Ramos (cell line): ENCODE measurements at regions not wholly inside any gene's neighbourhood (a gene's known extent, or its start where the extent isn't known, plus 50 kb on each side); places are given as distances from the start of the nearest gene placed in this dataset.

Source experiments
- in situ Hi-C: fragments of 300-500 bp; cut with MboI; formaldehyde crosslinking; loops from one replicate; pipeline ENCODE4 v1.14.3; 2022; ENCODE audit warnings: low sequenced_read_pairs; ENCODE audit not compliant: unreplicated experiment

DNA sequence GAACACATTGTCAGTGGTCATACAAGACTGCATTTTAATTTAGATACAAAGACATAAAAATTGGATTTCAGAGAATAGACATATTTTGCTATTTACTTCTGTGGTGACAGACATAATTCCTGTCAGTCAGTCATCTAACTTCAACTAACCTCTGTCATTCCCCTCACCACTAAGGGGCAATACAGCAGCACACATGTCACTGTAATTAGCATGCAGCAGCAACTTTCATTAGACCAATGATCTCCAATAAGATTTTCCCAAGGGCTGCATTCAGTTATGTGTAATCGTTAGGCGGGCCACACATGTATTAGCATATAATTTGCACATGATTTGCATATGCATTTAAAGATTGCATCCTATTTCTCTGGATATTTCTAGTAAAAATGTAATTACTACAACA is 624.5 kb downstream of the NR4A2 start:
- in situ Hi-C loops: no loop called here

DNA sequence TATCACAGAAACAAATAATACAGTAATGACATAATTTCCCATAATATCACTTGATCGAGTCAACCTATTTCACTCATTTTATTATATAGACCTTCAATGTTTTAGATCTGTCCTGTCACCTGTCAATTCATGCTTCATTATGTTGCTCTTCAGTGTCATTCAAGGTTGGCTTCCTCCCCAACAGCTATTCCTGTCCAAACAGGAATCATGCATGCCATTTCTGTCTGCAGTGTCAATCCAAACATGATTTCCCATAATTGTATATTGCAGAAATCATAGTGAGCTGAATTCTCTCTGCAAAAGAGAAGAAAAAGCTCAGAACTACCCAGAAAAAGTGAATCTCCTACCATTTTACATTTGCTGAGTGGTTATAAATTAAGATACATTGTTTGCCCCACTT is 628.6 kb downstream of the NR4A2 start:
- in situ Hi-C loops: no loop called here

DNA sequence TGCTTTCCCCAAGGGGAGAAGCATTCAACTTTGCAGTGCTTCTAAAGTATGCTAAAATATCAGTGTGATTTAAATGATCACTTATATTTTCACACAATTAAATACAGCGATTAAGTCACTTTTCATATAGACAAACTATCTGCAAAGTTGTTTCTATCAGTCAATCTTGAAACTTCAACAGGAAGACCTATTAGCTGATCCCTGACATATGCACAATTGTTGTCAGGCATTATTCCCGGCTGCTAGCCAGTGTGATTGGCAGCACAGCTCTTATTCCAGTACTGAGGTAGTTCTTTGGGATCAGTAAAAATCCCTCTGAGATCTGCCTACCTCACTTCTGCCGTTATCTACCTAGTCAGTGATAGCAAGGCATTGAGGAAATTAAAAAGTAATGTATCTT is 629.5 kb downstream of the NR4A2 start:
- in situ Hi-C loops: no loop called here

DNA sequence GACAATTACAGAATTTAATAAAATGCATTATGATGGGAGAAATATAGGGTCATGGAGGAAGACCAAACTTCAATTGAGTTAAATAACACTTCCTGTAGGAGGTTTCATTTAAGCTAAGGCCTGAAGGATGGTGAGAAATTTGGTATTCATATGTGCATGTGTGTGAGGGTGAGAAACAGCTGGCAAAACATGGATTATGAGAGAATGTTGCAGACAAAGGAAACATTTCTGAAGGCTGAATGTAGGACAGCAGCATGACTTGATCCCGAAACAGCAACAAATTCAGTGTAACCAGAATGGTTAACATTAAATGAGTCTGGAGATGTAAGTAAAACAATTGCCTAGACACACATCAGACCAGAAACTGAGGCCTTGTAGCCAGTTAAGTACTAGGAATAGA is 630.8 kb downstream of the NR4A2 start:
- in situ Hi-C loops: no loop called here

DNA sequence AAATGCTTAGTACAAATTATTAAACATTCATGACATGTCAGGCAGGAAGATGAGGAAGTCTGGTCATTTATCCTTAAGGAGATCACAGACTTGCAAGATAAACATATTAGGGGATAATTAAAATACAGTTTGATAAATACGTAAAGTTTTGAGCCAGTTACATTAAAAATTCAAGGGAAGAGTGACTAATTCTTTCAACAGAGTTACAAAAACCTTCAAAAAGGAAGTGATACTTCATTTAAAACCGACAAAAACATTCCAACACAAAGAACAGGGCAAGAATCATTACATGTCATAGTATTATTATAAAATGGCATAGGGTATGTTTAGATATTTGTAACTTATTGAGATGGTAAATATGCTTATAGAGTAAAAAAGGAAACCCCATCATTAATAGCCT is 636.0 kb downstream of the NR4A2 start:
- in situ Hi-C loops: no loop called here

DNA sequence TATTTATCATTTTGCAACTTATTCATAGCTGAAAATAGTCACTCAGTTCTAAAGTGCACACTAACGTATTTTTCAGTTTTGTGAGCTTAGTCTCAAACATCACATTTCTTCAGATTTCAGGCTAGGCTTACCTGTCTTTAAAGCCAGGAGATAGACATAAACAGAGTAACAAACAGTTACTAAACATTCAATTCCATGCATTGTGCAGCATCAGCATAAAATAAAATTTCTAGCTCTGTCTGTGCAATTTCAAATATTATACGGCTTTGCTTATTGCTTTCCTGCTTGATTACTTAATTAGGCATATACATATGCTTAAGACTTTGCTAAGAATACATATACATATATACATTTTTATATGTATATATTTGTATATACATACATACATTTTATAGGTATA is 637.0 kb downstream of the NR4A2 start:
- in situ Hi-C loops: no loop called here

DNA sequence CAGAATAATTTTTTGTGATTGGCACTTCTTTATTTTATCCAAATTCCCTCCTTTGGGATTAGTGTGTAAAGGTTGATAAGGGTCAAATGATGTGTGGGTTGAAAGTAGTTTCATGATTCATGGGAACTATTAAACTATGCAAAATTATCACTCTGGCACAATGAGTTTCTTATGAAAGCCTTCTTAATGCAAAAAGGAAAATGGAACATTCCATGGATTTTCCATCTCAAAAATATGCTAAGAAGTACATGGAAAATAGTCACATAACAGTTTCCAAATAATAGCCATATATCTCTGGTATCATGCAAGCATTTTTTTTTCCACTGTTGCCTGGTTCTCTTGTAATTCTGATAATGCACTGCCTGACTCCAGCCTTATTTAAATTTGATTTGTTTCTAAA is 639.7 kb downstream of the NR4A2 start:
- in situ Hi-C loops: no loop called here

DNA sequence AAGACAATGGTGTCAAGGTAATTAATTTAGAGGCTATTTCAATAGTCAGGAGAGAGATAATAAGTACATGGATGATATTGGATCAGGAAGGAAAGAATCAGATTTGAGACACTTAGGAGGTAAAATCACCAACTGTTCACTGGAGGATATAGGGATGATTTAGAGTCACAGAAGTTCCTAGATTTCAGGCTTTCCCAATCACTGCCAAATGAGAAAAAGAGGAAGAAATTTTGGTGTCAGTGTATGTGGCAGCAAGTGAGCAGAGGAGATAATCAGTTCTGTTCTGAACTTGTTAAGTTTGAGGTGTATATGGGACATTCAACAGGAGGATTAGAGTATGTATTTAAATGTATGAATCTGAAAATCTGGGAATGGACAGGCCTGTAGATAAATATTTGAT is 640.4 kb downstream of the NR4A2 start:
- in situ Hi-C loops: no loop called here

DNA sequence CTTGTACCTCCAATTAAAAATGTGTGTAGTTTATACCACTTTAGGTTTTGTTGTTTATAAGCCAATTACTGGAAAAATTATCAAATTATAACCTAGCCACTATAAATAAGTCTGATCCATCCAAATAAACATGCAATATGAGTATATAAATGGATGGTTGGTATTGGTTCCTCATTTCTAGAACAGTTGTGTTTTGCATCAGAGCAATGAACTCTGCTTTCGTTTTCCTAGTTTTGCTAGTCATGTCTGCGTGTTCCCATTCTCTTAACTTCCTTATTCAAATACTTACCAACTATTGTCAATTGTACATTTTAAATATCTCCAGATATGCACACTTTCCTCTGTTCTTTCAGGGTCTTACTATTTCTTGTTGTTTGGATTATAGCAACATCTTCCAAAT is 641.7 kb downstream of the NR4A2 start:
- in situ Hi-C loops: no loop called here

DNA sequence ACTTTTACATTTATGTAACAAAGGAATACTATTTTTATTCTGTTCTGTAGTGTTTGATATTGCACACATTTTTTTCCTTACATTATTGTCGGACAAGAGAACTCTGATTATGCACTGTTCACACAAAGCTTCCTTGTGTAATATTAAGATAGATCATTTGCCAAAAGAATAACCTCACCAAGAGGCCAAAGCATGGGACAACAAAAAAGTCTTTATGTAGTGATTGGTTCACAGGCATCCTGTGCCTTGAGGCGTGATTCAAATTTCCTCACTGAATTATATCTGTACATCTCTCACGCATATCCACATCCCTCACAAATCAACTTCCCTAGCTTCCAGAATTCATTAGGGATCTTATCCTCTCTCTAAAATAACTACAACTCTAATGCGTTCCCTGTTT is 642.7 kb downstream of the NR4A2 start:
- in situ Hi-C loops: no loop called here

DNA sequence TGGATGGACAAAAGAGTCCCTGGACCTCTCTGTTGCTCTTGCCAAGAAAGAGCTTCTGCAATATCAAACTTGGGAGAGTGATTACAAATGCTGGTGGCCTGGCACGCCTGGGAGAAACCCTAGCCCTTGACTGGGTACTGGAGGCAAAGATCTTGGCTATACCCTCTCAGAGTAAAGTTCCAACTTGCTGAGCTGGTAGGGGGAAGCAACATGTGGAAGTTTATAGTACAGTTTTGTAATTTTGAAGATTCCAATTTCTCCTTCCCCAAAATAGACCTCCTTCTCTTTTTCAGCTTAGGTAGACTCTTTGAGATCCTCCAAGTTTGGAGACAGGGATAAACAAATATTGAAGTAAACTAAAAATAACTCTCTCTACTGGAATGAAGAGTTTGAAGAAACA is 645.3 kb downstream of the NR4A2 start:
- in situ Hi-C loops: no loop called here

DNA sequence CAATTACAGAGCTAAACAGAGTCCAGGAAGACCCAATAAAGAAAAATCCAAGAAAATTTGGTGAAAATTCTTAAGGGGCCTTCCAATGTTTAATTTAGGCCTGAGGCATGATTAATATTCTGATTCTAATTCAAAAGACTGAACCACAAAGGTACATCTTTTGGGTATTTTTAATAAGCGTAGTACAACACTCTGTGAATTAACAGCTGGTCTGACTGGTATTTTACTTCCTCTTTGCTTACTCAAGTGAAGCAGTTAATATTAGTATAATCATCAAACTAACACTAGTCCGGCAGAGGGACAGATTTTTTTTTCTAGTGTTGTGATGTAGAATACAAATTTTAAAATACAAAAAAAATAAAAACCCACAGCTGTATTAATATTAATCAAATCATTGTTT is 652.9 kb downstream of the NR4A2 start:
- in situ Hi-C loops: no loop called here

DNA sequence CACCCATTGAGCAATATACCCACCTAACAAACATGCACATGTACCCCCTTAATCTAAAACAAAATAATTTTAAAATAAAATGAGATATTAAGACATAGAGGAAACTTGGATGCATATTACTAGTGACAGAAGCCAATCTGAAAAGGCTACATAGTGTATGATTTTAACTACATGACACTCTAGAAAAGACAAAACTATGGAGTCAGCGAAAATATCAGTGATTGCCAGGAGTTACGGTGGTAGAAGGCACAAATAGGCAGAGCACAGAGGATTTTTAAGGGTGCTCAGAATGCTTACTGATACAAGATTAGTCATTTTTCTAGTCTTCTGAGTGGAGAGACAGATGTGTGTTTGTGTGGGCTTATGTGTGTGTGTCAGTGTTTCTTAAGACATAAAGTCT is 656.6 kb downstream of the NR4A2 start:
- in situ Hi-C loops: no loop called here

DNA sequence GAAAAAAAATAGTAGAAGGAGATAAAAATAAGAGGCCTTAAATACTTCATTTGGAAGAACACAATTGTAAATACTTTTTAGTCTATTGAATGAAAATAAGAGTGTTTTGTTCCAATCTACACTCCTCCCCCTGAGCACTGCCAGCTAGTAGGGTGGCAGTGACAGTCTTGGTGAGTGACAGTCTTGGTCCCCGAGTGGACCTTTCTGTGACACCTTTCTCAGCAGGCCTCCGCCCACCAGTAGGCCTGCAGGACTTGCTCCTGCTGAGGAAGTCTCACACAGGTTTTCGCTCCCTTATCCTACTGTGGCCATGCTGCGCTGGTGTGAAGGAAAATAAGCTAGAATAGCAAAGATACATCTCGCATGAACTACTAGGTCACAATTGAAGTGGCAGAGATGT is 666.8 kb downstream of the NR4A2 start:
- in situ Hi-C loops: no loop called here

DNA sequence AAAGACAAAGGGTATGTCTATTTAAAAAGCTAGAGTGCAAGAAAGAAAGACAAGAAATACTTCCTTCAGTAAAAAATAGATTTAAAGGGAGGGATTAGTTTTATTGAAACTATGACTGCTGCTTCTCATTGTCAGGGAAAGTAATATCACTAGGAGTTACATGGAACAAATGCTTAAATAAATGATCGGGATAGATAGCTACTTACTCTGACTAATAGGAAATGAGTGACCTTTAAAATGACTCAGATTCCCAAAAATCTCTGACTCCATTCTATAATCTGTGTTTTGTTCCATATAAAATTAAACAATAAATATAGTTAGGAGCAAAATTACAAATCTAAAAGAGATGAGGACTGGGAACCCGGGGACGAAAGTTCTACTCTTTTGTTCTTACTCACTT is 669.3 kb downstream of the NR4A2 start:
- in situ Hi-C loops: no loop called here

DNA sequence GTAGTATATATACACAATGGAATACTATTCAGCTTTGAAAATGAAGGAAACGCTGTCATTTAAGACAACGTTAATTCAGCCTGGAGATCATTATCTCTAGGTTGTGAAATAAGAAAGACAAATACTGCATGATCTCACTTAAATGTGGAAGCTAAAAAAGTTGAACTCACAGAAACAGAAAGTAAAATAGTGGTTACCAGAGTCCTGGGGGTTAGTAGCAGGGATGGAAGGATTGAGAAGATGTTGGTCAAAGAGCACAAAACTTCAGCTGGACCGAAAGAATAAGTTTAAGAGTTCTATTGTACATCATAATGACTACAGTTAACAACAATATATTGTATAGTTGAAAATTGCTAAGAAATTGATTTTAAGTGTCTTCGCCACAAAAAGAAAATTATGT is 670.3 kb downstream of the NR4A2 start:
- in situ Hi-C loops: no loop called here

DNA sequence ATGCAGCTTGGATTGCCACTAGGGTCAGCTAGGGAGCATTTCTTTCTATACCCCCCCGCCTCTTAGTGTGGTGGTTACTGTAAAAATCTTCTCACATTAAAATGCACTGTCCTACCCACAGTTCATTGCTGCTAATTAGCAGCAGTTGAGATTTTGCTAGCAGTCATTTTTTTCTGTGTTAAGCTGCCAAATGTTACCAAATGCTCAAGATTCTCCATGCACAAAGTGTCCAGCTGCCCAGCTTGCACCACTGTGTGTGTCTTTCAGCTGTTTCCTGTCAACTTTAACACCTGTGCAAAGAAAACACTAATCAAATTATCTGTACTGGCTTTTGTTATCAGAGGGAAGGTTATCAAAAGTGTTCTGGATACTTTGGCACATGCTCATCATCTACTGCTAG is 679.3 kb downstream of the NR4A2 start:
- in situ Hi-C loops: no loop called here

DNA sequence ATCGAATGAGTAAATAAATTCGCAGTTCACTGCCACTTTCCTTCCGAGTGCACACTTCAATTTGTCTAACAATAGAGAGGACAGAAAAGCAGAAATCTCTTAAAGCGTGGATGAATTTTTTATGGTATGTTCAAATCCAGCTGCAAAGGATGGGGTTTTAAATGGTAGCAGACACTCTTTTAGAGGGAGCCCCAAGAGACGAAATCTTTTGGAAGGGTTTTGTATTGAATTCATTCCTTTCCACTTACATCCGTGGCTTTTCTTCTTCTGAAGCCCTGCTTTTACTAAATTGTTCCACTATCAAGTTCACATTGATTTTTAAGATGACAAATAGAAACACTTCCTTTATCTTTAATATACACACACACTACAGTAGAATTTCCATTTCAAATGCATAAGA is 680.7 kb downstream of the NR4A2 start:
- in situ Hi-C loops: no loop called here

DNA sequence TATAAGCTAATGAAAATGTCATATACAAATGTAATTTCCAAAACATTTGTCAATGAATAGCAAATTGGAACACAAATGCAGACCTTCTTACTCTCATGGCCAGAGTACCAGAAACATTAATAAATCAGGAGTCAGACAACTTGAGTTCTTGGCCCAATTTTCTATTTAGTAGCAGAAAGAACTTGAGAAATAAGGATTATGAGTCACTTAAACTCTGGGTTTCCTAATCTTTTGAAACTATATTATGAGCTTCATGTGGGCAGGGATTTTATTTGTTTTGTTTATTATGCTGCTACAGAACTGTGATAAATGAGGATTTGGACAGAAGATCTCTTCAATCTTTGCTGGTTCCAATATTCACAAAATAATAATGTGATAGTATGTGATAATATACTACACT is 686.7 kb downstream of the NR4A2 start:
- in situ Hi-C loops: no loop called here

DNA sequence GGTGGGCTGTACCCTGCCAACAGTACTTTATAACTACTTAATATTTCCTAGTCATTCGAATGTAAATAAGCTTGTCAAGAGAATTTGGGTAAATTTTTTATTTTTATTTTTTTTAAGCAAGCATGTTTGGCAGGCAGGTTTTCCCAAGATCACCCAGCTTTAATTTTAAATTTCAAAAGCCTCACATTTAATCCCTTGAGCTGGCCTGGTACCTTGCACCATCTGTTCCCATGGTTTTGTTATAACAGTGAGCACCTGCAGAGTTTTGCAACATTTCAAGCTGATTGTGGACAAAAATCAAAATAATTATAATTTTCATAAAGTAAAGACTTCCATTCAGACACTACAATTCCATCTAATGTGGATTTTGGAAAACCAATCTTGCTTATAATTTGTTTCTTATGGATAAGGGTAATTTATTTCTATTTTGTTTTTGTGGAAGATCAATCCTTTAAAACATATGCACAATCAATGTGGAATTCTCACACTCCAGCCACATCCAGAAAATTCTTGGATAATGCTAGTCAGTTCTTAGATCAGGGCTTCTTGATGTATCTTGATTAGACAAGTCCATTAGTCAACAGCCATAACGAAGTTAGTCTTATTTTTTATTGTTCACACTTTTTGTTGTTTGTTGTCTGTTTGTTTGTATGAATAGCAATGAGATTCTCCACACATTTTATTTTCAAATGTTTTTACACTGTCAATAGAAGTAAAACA is 689.3 kb downstream of the NR4A2 start:
- in situ Hi-C loops: no loop called here

DNA sequence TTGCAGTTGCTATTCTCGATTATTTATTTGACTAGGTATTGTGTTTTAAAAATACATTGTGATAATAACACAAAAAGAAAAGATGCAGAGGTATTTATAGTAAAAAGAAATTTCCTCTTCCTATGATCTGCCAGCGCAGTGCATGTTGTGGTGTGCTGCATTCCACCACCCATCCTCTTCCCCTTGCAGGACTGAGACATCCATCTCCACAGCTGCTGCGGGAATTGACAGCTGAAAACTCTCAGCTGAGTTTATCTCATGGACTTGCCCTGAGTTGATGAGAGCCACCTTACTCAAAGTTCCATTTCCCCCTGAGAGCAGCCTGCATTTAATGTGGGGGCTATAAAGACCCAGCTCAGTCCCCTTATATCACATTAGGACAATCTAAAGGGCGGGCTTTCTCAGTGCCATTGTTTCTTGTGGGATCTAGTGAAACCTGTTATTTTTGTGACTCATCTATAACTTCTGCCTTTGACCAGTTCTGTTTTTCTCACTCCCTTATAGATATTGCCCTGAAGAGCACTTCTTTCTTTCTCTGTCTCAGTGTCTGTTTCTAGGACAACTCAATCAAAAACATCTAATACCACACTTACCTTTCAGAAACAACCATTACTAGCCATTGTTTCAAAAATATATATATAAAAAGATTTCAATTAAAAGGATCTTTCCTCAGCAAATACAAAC is 698.5 kb downstream of the NR4A2 start:
- in situ Hi-C loops: no loop called here
